H1 (cell line): ENCODE measurements at regions not wholly inside any gene's neighbourhood (a gene's known extent, or its start where the extent isn't known, plus 50 kb on each side); places are given as distances from the start of the nearest gene placed in this dataset.

ENCODE experiments used
- CTCF ChIA-PET: fragments of 300-600 bp; sonication (Branson Sonifier 250); formaldehyde crosslinking; loops from one replicate; lab custom pipeline; 2021; ENCODE audit not compliant: partially characterized antibody; lab: Charles Lee
- POLR2A ChIA-PET: fragments of 300-600 bp; sonication (Branson Sonifier 250); formaldehyde crosslinking; loops from one replicate; lab custom pipeline; 2021; ENCODE audit warnings: inconsistent platforms; ENCODE audit not compliant: partially characterized antibody; lab: Charles Lee
- DNase-seq, 2 experiments: peaks; one replicate each; pipeline versions ENCODE4 v3.0.0 to v3.0.0-alpha.2; 2010 to 2022; ENCODE audit warnings: low spot score in 2 of 2, low read depth in 1 of 2, mixed read lengths in 1 of 2
- FAIRE-seq: peaks from 2 replicates; lab custom pipeline; 2011; peaks lifted over from hg19 to GRCh38; lab: Jason Lieb, UNC
- H2AFZ ChIP-seq: 2 replicates; pipeline ENCODE4 v1.8.1; 2012; ENCODE audit warnings: low read length, inconsistent platforms
- H2AK5ac ChIP-seq: 2 replicates; pipeline ENCODE4 v1.6.1; 2013; ENCODE audit warnings: low read depth, low read length
- H2BK120ac ChIP-seq: replicated peaks from 2 replicates; pipeline ENCODE3; 2013; ENCODE audit warnings: low read depth, low read length, inconsistent platforms
- H2BK12ac ChIP-seq: 2 replicates; pipeline ENCODE4 v1.6.1; 2013; ENCODE audit warnings: low read depth, low read length
- H2BK15ac ChIP-seq: 2 replicates; pipeline ENCODE4 v1.6.1; 2013; ENCODE audit warnings: low read length
- H2BK20ac ChIP-seq: 2 replicates; pipeline ENCODE4 v1.6.1; 2013; ENCODE audit warnings: low read length
- H2BK5ac ChIP-seq: 2 replicates; pipeline ENCODE4 v1.6.1; 2013; ENCODE audit warnings: low read depth, low read length
- H3K14ac ChIP-seq: 2 replicates; pipeline ENCODE4 v1.6.1; 2013; ENCODE audit warnings: inconsistent platforms; ENCODE audit not compliant: insufficient read length
- H3K18ac ChIP-seq: 2 replicates; pipeline ENCODE4 v1.6.1; 2013; ENCODE audit warnings: low read length; ENCODE audit errors: extremely low read depth
- H3K23ac ChIP-seq: 2 replicates; pipeline ENCODE4 v1.6.1; 2013; ENCODE audit warnings: inconsistent platforms; ENCODE audit not compliant: insufficient read length
- H3K23me2 ChIP-seq: 2 replicates; pipeline ENCODE4 v1.6.1; 2013; ENCODE audit warnings: low read depth, low read length
- H3K27ac ChIP-seq: 2 replicates; pipeline ENCODE4 v1.6.1; 2011; ENCODE audit warnings: low read depth, low read length, inconsistent platforms
- H3K27me3 ChIP-seq, 4 experiments: replicated peaks in 1 of 4; 1 replicate in 1 of 4; 2 replicates in 3 of 4; pipeline versions ENCODE4 v1.6.1 to v1.8.1; 2011 to 2013; ENCODE audit warnings: low read length in 3 of 4, mild to moderate bottlenecking in 3 of 4, inconsistent platforms in 2 of 4, mixed read lengths in 2 of 4, moderate library complexity in 1 of 4; ENCODE audit not compliant: control insufficient read depth in 3 of 4, insufficient read depth in 3 of 4; ENCODE audit errors: extremely low read depth in 1 of 4
- H3K36me3 ChIP-seq, 4 experiments: 2 replicates each; pipeline versions ENCODE4 v1.6.1 to v1.8.1; 2011 to 2013; ENCODE audit warnings: mild to moderate bottlenecking in 4 of 4, low read length in 3 of 4, moderate library complexity in 2 of 4, control low read depth in 1 of 4, inconsistent platforms in 1 of 4; ENCODE audit not compliant: insufficient read depth in 4 of 4, control insufficient read depth in 2 of 4
- H3K4ac ChIP-seq: replicated peaks from 2 replicates; pipeline ENCODE3; 2013; ENCODE audit warnings: low read length, low read depth, mixed read lengths, inconsistent platforms; ENCODE audit not compliant: insufficient read length
- H3K4me1 ChIP-seq, 4 experiments: replicated peaks in 1 of 4; 1 replicate in 1 of 4; 2 replicates in 3 of 4; pipeline versions ENCODE4 v1.6.1 to v1.8.1; 2011 to 2013; ENCODE audit warnings: low read length in 3 of 4, inconsistent platforms in 2 of 4, mixed read lengths in 1 of 4; ENCODE audit not compliant: insufficient read depth in 4 of 4, control insufficient read depth in 3 of 4
- H3K4me2 ChIP-seq, 2 experiments: 2 replicates each; pipeline versions ENCODE4 v1.6.1 to v1.8.1; 2011 to 2013; ENCODE audit warnings: low read depth in 2 of 2, low read length in 2 of 2, control low read depth in 1 of 2, inconsistent platforms in 1 of 2, mild to moderate bottlenecking in 1 of 2; ENCODE audit not compliant: insufficient read depth in 1 of 2
- H3K4me3 ChIP-seq, 4 experiments: fragments of 200-600, 300-600 bp in 1 of 4; sonication (generic), shearing (Covaris generic), sonication (Bioruptor Twin) in 1 of 4; 2 replicates each; pipeline versions ENCODE4 v1.5.1 to v1.8.1; 2011 to 2016; ENCODE audit warnings: low read length in 4 of 4, low read depth in 3 of 4, control low read depth in 2 of 4, inconsistent platforms in 2 of 4, mild to moderate bottlenecking in 2 of 4, mixed read lengths in 1 of 4, moderate library complexity in 1 of 4; ENCODE audit not compliant: insufficient read depth in 2 of 4; ENCODE audit errors: extremely low read depth in 1 of 4
- H3K56ac ChIP-seq: replicated peaks from 2 replicates; pipeline ENCODE3; 2013; ENCODE audit warnings: low read depth, mild to moderate bottlenecking, mixed read lengths, low read length, inconsistent platforms; ENCODE audit not compliant: insufficient read length
- H3K79me1 ChIP-seq: 2 replicates; pipeline ENCODE4 v1.6.1; 2013; ENCODE audit warnings: low read depth, low read length, control low read depth
- H3K79me2 ChIP-seq, 2 experiments: 2 replicates each; pipeline versions ENCODE4 v1.6.1 to v1.8.1; 2012 to 2013; ENCODE audit warnings: low read length in 2 of 2, mild to moderate bottlenecking in 2 of 2, inconsistent platforms in 1 of 2; ENCODE audit not compliant: insufficient read depth in 2 of 2, control insufficient read depth in 1 of 2
- H3K9ac ChIP-seq, 4 experiments: replicated peaks in 1 of 4; 1 replicate in 1 of 4; 2 replicates in 3 of 4; pipeline versions ENCODE4 v1.6.1 to v1.8.1; 2011 to 2013; ENCODE audit warnings: low read depth in 3 of 4, low read length in 3 of 4, control low read depth in 2 of 4, mild to moderate bottlenecking in 2 of 4, moderate library complexity in 2 of 4, inconsistent platforms in 1 of 4; ENCODE audit errors: extremely low read depth in 1 of 4
- H3K9me3 ChIP-seq, 2 experiments: 2 replicates each; pipeline versions ENCODE4 v1.6.1 to v1.8.1; 2012 to 2013; ENCODE audit warnings: mild to moderate bottlenecking in 2 of 2, moderate library complexity in 2 of 2, control low read depth in 1 of 2, inconsistent platforms in 1 of 2, low read depth in 1 of 2, low read length in 1 of 2, mixed read lengths in 1 of 2; ENCODE audit not compliant: insufficient read depth in 2 of 2
- H4K20me1 ChIP-seq, 2 experiments: replicated peaks in 1 of 2; 2 replicates each; pipeline versions ENCODE3 to v1.8.1; 2011 to 2013; ENCODE audit warnings: inconsistent platforms in 2 of 2, low read length in 2 of 2, mild to moderate bottlenecking in 1 of 2; ENCODE audit not compliant: insufficient read depth in 2 of 2, control insufficient read depth in 1 of 2
- H4K5ac ChIP-seq: 2 replicates; pipeline ENCODE4 v1.6.1; 2013; ENCODE audit warnings: low read length, low read depth, mixed read lengths, inconsistent platforms; ENCODE audit not compliant: insufficient read length
- H4K8ac ChIP-seq: 2 replicates; pipeline ENCODE4 v1.8.0; 2013; ENCODE audit warnings: mild to moderate bottlenecking, moderate library complexity, low read length, inconsistent platforms; ENCODE audit not compliant: insufficient read depth; ENCODE audit errors: extremely low read depth
- H4K91ac ChIP-seq: replicated peaks from 2 replicates; pipeline ENCODE3; 2013; ENCODE audit warnings: low read length, mixed read lengths, inconsistent platforms; ENCODE audit not compliant: insufficient read length
- BACH1 ChIP-seq: IDR thresholded peaks from 2 replicates; pipeline ENCODE4 v1.6.1; 2012; ENCODE audit warnings: low read length, improper control_type of control experiment
- BRCA1 ChIP-seq: IDR thresholded peaks from 2 replicates; pipeline ENCODE4 v1.6.1; 2012; ENCODE audit warnings: low read depth, low read length, improper control_type of control experiment
- EP300 ChIP-seq, 2 experiments: IDR thresholded peaks; 1 replicate in 1 of 2; 2 replicates in 1 of 2; pipeline ENCODE4 v1.6.1; 2011 to 2012; ENCODE audit warnings: low read depth in 2 of 2, low read length in 2 of 2, mild to moderate bottlenecking in 2 of 2, borderline replicate concordance in 1 of 2, inconsistent platforms in 1 of 2, moderate library complexity in 1 of 2
- KDM4A ChIP-seq: IDR thresholded peaks from one replicate; pipeline ENCODE4 v1.7.1; 2012; ENCODE audit warnings: low read depth, mild to moderate bottlenecking, moderate library complexity, low read length, inconsistent platforms; ENCODE audit not compliant: severe bottlenecking
- RAD21 ChIP-seq, 2 experiments: IDR thresholded peaks in 1 of 2; conservative IDR thresholded peaks in 1 of 2; 2 replicates each; pipeline ENCODE4 v1.6.1; 2011; ENCODE audit warnings: low read depth in 2 of 2, low read length in 2 of 2, improper control_type of control experiment in 1 of 2, inconsistent platforms in 1 of 2, mild to moderate bottlenecking in 1 of 2, moderate library complexity in 1 of 2
- SAP30 ChIP-seq: fragments of 300-600 bp; sonication (generic); IDR thresholded peaks from 2 replicates; pipeline ENCODE4 v1.7.1; 2012; ENCODE audit warnings: low read length, moderate library complexity, mild to moderate bottlenecking, inconsistent platforms; ENCODE audit not compliant: insufficient read depth, insufficient replicate concordance
- SIX5 ChIP-seq: IDR thresholded peaks from 2 replicates; pipeline ENCODE4 v1.6.1; 2011; ENCODE audit warnings: mild to moderate bottlenecking, low read depth, low read length
- SRF ChIP-seq: IDR thresholded peaks from 2 replicates; pipeline ENCODE4 v1.6.1; 2011; ENCODE audit warnings: mild to moderate bottlenecking, low read depth, low read length, moderate library complexity
- USF2 ChIP-seq: IDR thresholded peaks from 2 replicates; pipeline ENCODE4 v1.6.1; 2011; ENCODE audit warnings: low read length, improper control_type of control experiment
- TF ChIP-seq, protein P1 (sequence below), 3 experiments: IDR thresholded peaks; 1 replicate in 2 of 3; 2 replicates in 1 of 3; pipeline versions ENCODE4 v1.5.1 to v1.6.1; 2011; ENCODE audit warnings: low read length in 3 of 3, mild to moderate bottlenecking in 3 of 3, inconsistent platforms in 2 of 3, low read depth in 1 of 3, moderate library complexity in 1 of 3; ENCODE audit not compliant: insufficient read depth in 1 of 3; ENCODE audit errors: control extremely low read depth in 1 of 3

GRCh38 chrX:3777416-3777815, 64.0 kb upstream of the PRKX start:
- FAIRE-seq (no peak), DNase-seq (no peak)
- no peak overlapping the region for H3K4ac ChIP-seq
- no peaks in the 10 kb centered on the region for H3K36me3 ChIP-seq
- no peak overlapping the region for H2AK5ac ChIP-seq
- no peak overlapping the region for H4K5ac ChIP-seq
- H3K56ac ChIP-seq: no peak overlapping the region
- H2BK5ac ChIP-seq: no peak overlapping the region
- no peaks in the 10 kb centered on the region for H3K79me1 ChIP-seq
- H3K14ac ChIP-seq: no peak overlapping the region
- no peak overlapping the region for H4K8ac ChIP-seq
- H3K9ac ChIP-seq: no peak overlapping the region
- H2BK15ac ChIP-seq: no peak overlapping the region
- ChIA-PET CTCF (no interaction called here), POLR2A (no interaction called here)
- H2BK12ac ChIP-seq: no peak overlapping the region
- H3K27ac ChIP-seq: no peak overlapping the region
- no peak overlapping the region for H2AFZ ChIP-seq
- no peaks in the 10 kb centered on the region for H3K79me2 ChIP-seq
- H3K4me3 ChIP-seq: no peak overlapping the region
- H3K18ac ChIP-seq: no peak overlapping the region
- H3K9me3 ChIP-seq: no peaks in the 10 kb centered on the region
- H3K4me1 ChIP-seq: no peaks in the 10 kb centered on the region
- no peak overlapping the region for H4K91ac ChIP-seq
- H3K23me2 ChIP-seq: no peaks in the 10 kb centered on the region
- no peaks in the 10 kb centered on the region for H3K27me3 ChIP-seq
- no peak overlapping the region for H3K23ac ChIP-seq
- H2BK120ac ChIP-seq: no peak overlapping the region
- H2BK20ac ChIP-seq: no peak overlapping the region
- H3K4me2 ChIP-seq: no peak overlapping the region
- H4K20me1 ChIP-seq: no peaks in the 10 kb centered on the region
- TF ChIP-seq EP300 (IDR thresholded peaks at IDR 0.05; ENCODE audit: borderline replicate concordance in 1 of 2, low read depth in 2 of 2, low read length in 2 of 2): no peak
- no peak for TF ChIP-seq BACH1
- no peak for TF ChIP-seq BRCA1
- no peak for TF ChIP-seq SIX5
- TF ChIP-seq KDM4A: no peak
- no peak for TF ChIP-seq USF2
- TF ChIP-seq, protein P1, sequence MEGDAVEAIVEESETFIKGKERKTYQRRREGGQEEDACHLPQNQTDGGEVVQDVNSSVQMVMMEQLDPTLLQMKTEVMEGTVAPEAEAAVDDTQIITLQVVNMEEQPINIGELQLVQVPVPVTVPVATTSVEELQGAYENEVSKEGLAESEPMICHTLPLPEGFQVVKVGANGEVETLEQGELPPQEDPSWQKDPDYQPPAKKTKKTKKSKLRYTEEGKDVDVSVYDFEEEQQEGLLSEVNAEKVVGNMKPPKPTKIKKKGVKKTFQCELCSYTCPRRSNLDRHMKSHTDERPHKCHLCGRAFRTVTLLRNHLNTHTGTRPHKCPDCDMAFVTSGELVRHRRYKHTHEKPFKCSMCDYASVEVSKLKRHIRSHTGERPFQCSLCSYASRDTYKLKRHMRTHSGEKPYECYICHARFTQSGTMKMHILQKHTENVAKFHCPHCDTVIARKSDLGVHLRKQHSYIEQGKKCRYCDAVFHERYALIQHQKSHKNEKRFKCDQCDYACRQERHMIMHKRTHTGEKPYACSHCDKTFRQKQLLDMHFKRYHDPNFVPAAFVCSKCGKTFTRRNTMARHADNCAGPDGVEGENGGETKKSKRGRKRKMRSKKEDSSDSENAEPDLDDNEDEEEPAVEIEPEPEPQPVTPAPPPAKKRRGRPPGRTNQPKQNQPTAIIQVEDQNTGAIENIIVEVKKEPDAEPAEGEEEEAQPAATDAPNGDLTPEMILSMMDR (IDR thresholded peaks at IDR 0.05; ENCODE audit: control extremely low read depth in 1 of 3, insufficient read depth in 1 of 3, low read depth in 1 of 3, low read length in 3 of 3): no peak
- no peak for TF ChIP-seq SAP30
- no peak for TF ChIP-seq RAD21 (IDR thresholded peaks at IDR 0.05 in 1 of 2, conservative IDR thresholded peaks at IDR 0.05 in 1 of 2; ENCODE audit: low read depth in 2 of 2, low read length in 2 of 2)
- TF ChIP-seq SRF: no peak
